ENCODE measurements at regions not wholly inside any gene's neighbourhood (a gene's known extent, or its start where the extent isn't known, plus 50 kb on each side); places are given as distances from the start of the nearest gene placed in this dataset.

GRCh38 chr3:10726787-10727186, 89.2 kb upstream of the SLC6A11 start:
- no peak for TF ChIP-seq CTCF (conservative IDR thresholded peaks at IDR 0.05; ENCODE audit: low read depth, low read length)
- no peak for TF ChIP-seq EZH2 (IDR thresholded peaks at IDR 0.05; ENCODE audit: borderline replicate concordance, low read depth, low read length, poor library complexity, severe bottlenecking)

Data from A673 (cell line).